ENCODE measurements at regions not wholly inside any gene's neighbourhood (a gene's known extent, or its start where the extent isn't known, plus 50 kb on each side); places are given as distances from the start of the nearest gene placed in this dataset.
"Not testable (repeated sequence)": the region's sequence is repeated elsewhere in the genome, so short reads cannot be mapped to it uniquely, and the experiment has no call there.

- DNase-seq (ENCODE audit: low spot score), result peak; percentile 38
Observed at GRCh38 chr7:89618274-89618673, 536.0 kb upstream of the STEAP1 start.

- no peak for DNase-seq (ENCODE audit: low spot score)
Observed at GRCh38 chr7:89621925-89622641, 532.2 kb upstream of the STEAP1 start.

- peak; percentile 83 for DNase-seq (ENCODE audit: low spot score)
Observed at GRCh38 chr7:89623018-89623672, 531.1 kb upstream of the STEAP1 start.

- DNase-seq (ENCODE audit: low spot score), result not testable (repeated sequence)
Observed at GRCh38 chr7:89624155-89624554, 530.1 kb upstream of the STEAP1 start.

- no peak for DNase-seq (ENCODE audit: low spot score)
Observed at GRCh38 chr7:89648509-89648908, 505.8 kb upstream of the STEAP1 start.

GRCh38 chr7:89655946-89656345, 498.3 kb upstream of the STEAP1 start:
- no peak for DNase-seq (ENCODE audit: low spot score)

GRCh38 chr7:89661876-89662275, 492.4 kb upstream of the STEAP1 start:
- no peak for DNase-seq (ENCODE audit: low spot score)

GRCh38 chr7:89666136-89666835, 488.0 kb upstream of the STEAP1 start:
- no peak for DNase-seq (ENCODE audit: low spot score)

GRCh38 chr7:89680161-89680560, 474.1 kb upstream of the STEAP1 start:
- DNase-seq (ENCODE audit: low spot score), result no peak

- no peak for DNase-seq (ENCODE audit: low spot score)
Observed at GRCh38 chr7:89681448-89681847, 472.8 kb upstream of the STEAP1 start.

GRCh38 chr7:89685287-89685686, 469.0 kb upstream of the STEAP1 start:
- no peak for DNase-seq (ENCODE audit: low spot score)

- DNase-seq (ENCODE audit: low spot score), result no peak
Observed at GRCh38 chr7:89687211-89687610, 467.1 kb upstream of the STEAP1 start.

GRCh38 chr7:89695241-89695640, 459.0 kb upstream of the STEAP1 start:
- DNase-seq (ENCODE audit: low spot score), result no peak

- DNase-seq (ENCODE audit: low spot score), result no peak
Observed at GRCh38 chr7:89714131-89714530, 440.1 kb upstream of the STEAP1 start.

GRCh38 chr7:89718941-89719340, 435.3 kb upstream of the STEAP1 start:
- DNase-seq (ENCODE audit: low spot score), result not testable (repeated sequence)

- DNase-seq (ENCODE audit: low spot score), result no peak
Observed at GRCh38 chr7:89728481-89728880, 425.8 kb upstream of the STEAP1 start.

GRCh38 chr7:89731751-89732445, 422.4 kb upstream of the STEAP1 start:
- DNase-seq (ENCODE audit: low spot score), result no peak

- no peak for DNase-seq (ENCODE audit: low spot score)
Observed at GRCh38 chr7:89738549-89738948, 415.7 kb upstream of the STEAP1 start.

GRCh38 chr7:89757910-89758309, 396.4 kb upstream of the STEAP1 start:
- DNase-seq (ENCODE audit: low spot score), result no peak

- DNase-seq (ENCODE audit: low spot score), result no peak
Observed at GRCh38 chr7:89760690-89761089, 393.6 kb upstream of the STEAP1 start.

GRCh38 chr7:89761173-89761572, 393.1 kb upstream of the STEAP1 start:
- no peak for DNase-seq (ENCODE audit: low spot score)

- DNase-seq (ENCODE audit: low spot score), result no peak
Observed at GRCh38 chr7:89770161-89770560, 384.1 kb upstream of the STEAP1 start.
